NT2/D1 (cell line): ENCODE measurements at regions not wholly inside any gene's neighbourhood (a gene's known extent, or its start where the extent isn't known, plus 50 kb on each side); places are given as distances from the start of the nearest gene placed in this dataset.

Source experiments
- DNase-seq: peaks from one replicate; pipeline ENCODE4 v3.0.0-alpha.2; 2011; ENCODE audit warnings: low read depth, low spot score
- H3K27me3 ChIP-seq: 2 replicates; pipeline ENCODE4 v1.6.0; 2011; ENCODE audit warnings: mild to moderate bottlenecking; ENCODE audit not compliant: insufficient read length, insufficient read depth
- H3K36me3 ChIP-seq: 2 replicates; pipeline ENCODE4 v1.6.1; 2011; ENCODE audit warnings: mild to moderate bottlenecking, low read length, mixed read lengths; ENCODE audit not compliant: insufficient read depth, insufficient read length
- H3K4me1 ChIP-seq: 2 replicates; pipeline ENCODE4 v1.5.1; 2011; ENCODE audit not compliant: insufficient read depth, insufficient read length
- H3K4me3 ChIP-seq: 2 replicates; pipeline ENCODE4 v1.5.1; 2011; ENCODE audit warnings: low read depth; ENCODE audit not compliant: insufficient read length
- H3K9ac ChIP-seq: 2 replicates; pipeline ENCODE4 v1.6.0; 2011; ENCODE audit warnings: low read depth; ENCODE audit not compliant: insufficient read length
- H3K9me3 ChIP-seq: 2 replicates; pipeline ENCODE4 v1.5.1; 2011; ENCODE audit warnings: mild to moderate bottlenecking, low read length; ENCODE audit not compliant: insufficient read depth
- SUZ12 ChIP-seq: IDR thresholded peaks from 2 replicates; pipeline ENCODE4 v1.6.1; 2011; ENCODE audit not compliant: insufficient read length, insufficient read depth; ENCODE audit errors: extremely low read depth
- YY1 ChIP-seq: IDR thresholded peaks from 2 replicates; pipeline ENCODE4 v1.6.1; 2011; ENCODE audit not compliant: insufficient read length, insufficient read depth
- ZNF274 ChIP-seq: IDR thresholded peaks from 2 replicates; pipeline ENCODE4 v1.6.1; 2011; ENCODE audit warnings: mild to moderate bottlenecking, low read depth, low read length

DNA sequence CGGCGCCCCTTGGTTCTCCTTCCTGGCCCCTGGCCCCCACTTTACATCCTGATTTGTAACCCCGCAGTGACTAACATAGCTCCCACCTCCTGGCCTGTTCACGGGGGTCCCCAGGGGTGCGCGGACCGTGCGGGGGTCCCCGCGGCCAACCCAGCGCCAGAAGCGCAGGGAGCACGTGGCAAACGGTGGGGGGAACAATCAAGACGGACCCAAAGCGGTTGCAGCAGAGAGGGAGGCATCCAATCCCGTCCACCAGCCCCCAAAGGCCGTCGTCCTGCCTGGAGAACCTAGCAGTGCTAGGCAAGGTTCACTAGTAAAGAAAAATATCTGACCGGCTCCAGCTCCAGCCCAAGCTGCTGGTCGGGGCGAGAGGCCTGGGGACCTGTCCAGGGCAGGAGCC, 201.5 kb downstream of the AUH start:
- no peak overlapping the region for H3K9ac ChIP-seq
- no peaks in the 10 kb centered on the region for H3K27me3 ChIP-seq
- H3K4me1 ChIP-seq: peaks cover 20% of the 10 kb centered on the region
- no peak for TF ChIP-seq YY1
- TF ChIP-seq SUZ12: no peak
- no peak for TF ChIP-seq ZNF274
- H3K36me3 ChIP-seq: no peaks in the 10 kb centered on the region
- no peak overlapping the region for H3K4me3 ChIP-seq
- H3K9me3 ChIP-seq: no peaks in the 10 kb centered on the region
- no peak for DNase-seq

- no peak overlapping the region for H3K4me3 ChIP-seq
- no peaks in the 10 kb centered on the region for H3K27me3 ChIP-seq
- TF ChIP-seq ZNF274 (no peak), SUZ12 (no peak), YY1 (no peak)
- no peak for DNase-seq
- H3K9me3 ChIP-seq: no peaks in the 10 kb centered on the region
- H3K4me1 ChIP-seq: peaks cover 22% of the 10 kb centered on the region
- no peak overlapping the region for H3K9ac ChIP-seq
- H3K36me3 ChIP-seq: no peaks in the 10 kb centered on the region
These were observed 200.9 kb downstream of the AUH start for GRCh38 chr9:91160599-91161464.

DNA sequence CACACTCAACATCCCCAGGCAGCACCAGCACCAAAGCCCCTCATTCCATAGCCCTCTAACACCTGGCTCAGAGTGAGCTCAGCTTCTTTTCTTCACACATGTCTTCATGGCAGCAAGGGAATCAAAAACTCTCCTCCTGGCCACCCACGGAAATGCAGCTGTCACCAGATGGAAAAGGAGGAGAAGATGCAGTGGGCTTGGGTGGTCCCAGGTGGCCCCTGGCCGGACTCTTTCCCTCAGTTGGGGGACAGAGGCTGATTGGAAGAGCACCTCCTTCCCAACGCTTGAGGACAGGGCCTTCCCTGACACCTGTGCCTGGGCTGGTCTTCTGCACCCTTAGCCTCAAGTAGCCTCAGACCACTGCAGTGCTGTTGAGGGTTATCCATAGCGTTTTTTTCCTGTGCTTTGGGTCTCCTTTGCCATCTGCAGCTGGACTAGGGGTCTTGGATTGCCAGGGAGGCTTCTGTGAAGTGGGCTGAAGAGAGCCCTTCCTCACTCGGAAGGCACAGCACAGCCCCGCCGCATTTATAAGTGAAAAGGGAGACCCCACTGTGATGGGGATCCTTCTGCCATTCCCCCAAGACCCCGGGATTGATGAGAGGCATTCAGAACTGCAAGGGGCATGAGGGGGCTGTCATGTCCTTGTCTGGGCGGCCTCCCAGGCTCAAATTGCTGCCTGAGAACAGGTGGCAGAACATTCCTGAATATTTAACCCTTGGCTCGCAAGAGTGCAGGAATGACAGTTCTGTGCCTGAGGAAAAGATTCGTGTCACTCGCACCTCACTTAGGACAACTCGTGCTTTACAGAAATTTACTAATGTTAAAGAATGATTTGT, 200.0 kb downstream of the AUH start:
- H3K4me1 ChIP-seq: peaks cover 22% of the 10 kb centered on the region
- H3K4me3 ChIP-seq: no peak overlapping the region
- H3K9me3 ChIP-seq: no peaks in the 10 kb centered on the region
- no peaks in the 10 kb centered on the region for H3K27me3 ChIP-seq
- H3K36me3 ChIP-seq: no peaks in the 10 kb centered on the region
- H3K9ac ChIP-seq: no peak overlapping the region
- DNase-seq: no peak
- TF ChIP-seq YY1: no peak
- TF ChIP-seq ZNF274: no peak
- TF ChIP-seq SUZ12: no peak

DNA sequence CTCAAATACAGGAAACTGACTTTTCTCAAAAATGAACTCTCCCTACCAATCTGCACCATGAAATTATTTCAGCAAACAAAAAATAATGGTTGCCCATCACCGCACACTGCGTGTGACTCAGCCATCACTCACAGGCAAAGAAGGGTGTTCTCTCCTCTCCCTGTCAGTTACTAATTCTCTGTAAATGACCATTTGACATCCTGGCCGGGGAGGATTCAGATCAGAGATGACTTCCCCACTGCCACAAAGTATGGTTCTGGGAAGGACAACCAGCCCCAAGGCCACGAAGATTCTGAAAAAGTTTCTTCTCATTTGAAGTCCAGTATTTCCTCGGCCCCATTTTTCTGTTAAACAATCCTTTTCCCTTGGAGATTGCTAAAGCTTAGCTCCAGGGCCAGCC, 199.4 kb downstream of the AUH start:
- Histone ChIP-seq H3K9ac (no peak overlapping the region), H3K36me3 (no peaks in the 10 kb centered on the region), H3K27me3 (no peaks in the 10 kb centered on the region), H3K4me3 (no peak overlapping the region), H3K4me1 (peaks cover 22% of the 10 kb centered on the region), H3K9me3 (no peaks in the 10 kb centered on the region)
- no peak for DNase-seq
- TF ChIP-seq SUZ12 (no peak), YY1 (no peak), ZNF274 (no peak)

DNA sequence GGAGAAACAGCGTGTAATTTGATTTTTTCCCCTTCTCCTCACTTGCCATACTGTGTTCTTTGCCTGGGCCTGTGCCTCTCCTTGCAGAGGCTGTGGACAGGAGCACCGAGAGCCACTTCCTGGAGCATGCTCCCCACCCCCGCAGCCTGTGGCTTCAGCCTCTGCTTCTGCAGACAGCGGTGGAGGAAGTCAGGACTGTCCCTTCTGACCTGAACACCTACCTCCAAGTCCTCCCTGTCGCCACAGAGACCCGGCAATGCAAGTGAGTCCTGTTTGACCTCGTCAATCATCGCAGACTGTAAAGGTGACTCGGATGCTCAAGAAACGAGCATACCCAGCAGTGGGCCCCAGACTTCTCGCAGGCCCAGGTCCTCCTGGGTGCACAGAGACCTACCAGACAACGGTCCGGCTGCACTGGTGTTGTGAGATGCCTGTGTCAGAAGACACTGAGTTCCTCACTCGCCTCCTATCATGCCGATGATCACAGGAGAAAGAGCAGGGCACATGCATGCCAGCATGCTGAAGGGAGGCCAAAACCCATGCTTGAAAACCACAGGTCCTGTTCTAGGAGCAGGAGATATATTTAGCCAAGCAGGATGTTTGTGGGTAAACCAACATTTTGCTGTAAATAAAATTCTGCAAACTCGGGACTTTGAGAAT, 198.8 kb downstream of the AUH start:
- Histone ChIP-seq H3K36me3 (no peaks in the 10 kb centered on the region), H3K9me3 (no peaks in the 10 kb centered on the region), H3K9ac (peak overlapping the region; percentile 33), H3K4me1 (peaks cover 22% of the 10 kb centered on the region), H3K27me3 (no peaks in the 10 kb centered on the region), H3K4me3 (no peak overlapping the region)
- TF ChIP-seq SUZ12: no peak
- TF ChIP-seq ZNF274: no peak
- TF ChIP-seq YY1: no peak
- no peak for DNase-seq

GRCh38 chr9:91163444-91163772, 198.3 kb downstream of the AUH start:
- Histone ChIP-seq H3K9me3 (no peaks in the 10 kb centered on the region), H3K4me3 (no peak overlapping the region), H3K9ac (no peak overlapping the region), H3K4me1 (peaks cover 22% of the 10 kb centered on the region), H3K36me3 (no peaks in the 10 kb centered on the region), H3K27me3 (no peaks in the 10 kb centered on the region)
- DNase-seq: no peak
- TF ChIP-seq SUZ12 (no peak), YY1 (no peak), ZNF274 (no peak)

GRCh38 chr9:91163773-91164471, 197.8 kb downstream of the AUH start:
- Histone ChIP-seq H3K9me3 (no peaks in the 10 kb centered on the region), H3K36me3 (no peaks in the 10 kb centered on the region), H3K4me1 (peaks cover 22% of the 10 kb centered on the region), H3K4me3 (no peak overlapping the region), H3K27me3 (no peaks in the 10 kb centered on the region), H3K9ac (no peak overlapping the region)
- no peak for DNase-seq
- TF ChIP-seq ZNF274: no peak
- no peak for TF ChIP-seq SUZ12
- TF ChIP-seq YY1: no peak
